Spleen (tissue), 3 donors: ENCODE measurements at regions not wholly inside any gene's neighbourhood (a gene's known extent, or its start where the extent isn't known, plus 50 kb on each side); places are given as distances from the start of the nearest gene placed in this dataset.

Source experiments
- POLR2A ChIP-seq, 3 donors: fragments of 450-650 bp; IDR thresholded peaks; one replicate each; pipeline ENCODE4 v1.5.1; 2017; ENCODE audit warnings: antibody characterized with exemption in 3 of 3, mild to moderate bottlenecking in 1 of 3
- POLR2AphosphoS5 ChIP-seq, 3 donors: sonication (generic); formaldehyde crosslinking; IDR thresholded peaks; one replicate each; pipeline ENCODE4 v1.5.1; 2017; ENCODE audit warnings: antibody characterized with exemption in 3 of 3

- TF ChIP-seq POLR2A (IDR thresholded peaks at IDR 0.05): no peak
- TF ChIP-seq POLR2AphosphoS5 (IDR thresholded peaks at IDR 0.05): no peak
Observed at GRCh38 chr7:21251151-21251800, 176.6 kb upstream of the SP4 start.
